ENCODE measurements at regions not wholly inside any gene's neighbourhood (a gene's known extent, or its start where the extent isn't known, plus 50 kb on each side); places are given as distances from the start of the nearest gene placed in this dataset.

DNA sequence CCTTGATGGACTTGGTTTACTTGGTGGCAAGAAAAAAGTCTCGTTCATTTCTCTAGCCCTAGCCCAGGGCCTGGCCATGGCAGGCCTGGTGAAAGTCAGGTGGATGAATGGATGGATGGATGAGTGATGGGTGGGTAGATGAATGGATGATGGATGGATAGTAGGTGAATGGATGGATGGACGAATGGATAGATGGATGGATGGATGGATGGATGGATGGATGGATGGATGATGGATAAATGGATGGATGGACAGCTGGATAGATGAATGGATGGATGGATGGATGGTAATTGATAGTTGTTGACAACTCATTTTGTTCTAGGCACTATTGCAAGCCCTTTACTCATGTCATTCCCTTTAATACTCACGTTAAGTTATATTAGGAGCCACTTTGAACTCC is 86.1 kb upstream of the ANO1 start:
- DNase-seq (no peak), ATAC-seq (no peak)
- no peak for TF ChIP-seq CTCF (IDR thresholded peaks at IDR 0.05)
- Histone ChIP-seq H3K4me1 (no peaks in the 10 kb centered on the region), H3K36me3 (no peaks in the 10 kb centered on the region), H3K27ac (no peak overlapping the region), H3K27me3 (peaks cover 0 to 26% of the 10 kb centered on the region in 2 donors), H3K9me3 (peaks cover 0 to 4% of the 10 kb centered on the region in 2 donors), H3K4me3 (no peak overlapping the region)
- intact Hi-C loops (cut with DNase I) = no loop called here

DNA sequence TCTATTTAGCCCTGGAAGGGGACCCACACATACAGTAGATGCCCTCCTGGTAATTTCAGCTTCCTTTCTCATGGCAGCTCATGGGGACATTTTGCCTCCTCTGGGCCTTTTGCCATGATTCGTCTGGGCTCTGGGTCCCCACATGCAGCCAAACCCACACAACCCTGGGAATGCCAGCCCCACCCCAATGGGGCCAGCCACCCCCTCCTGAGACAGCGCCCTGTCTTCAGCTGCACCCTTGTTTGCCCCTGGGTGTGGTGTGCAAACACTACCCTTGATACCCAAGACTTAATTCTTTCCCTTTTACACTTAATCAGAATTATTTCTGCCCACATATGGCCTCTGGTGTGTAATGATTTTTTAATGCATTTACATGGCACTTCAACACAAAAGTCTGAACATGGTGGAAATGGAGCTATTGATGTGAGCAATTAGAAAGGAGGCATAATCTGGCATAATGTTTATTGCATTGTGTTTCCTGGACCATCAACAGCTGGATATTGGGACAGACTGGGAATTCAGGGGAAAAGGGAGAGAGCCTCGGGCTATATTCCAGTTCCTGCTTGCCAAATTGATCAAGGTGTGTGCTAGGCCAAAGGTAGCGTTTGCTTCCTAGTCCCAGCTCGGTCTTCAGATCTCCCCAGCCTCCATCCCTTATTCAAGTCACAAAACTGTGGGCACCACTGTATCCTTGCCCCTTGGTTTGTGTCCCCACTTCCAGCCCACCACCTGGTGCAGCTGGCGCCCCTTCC is 85.0 kb upstream of the ANO1 start:
- H3K9me3 ChIP-seq = peaks cover 0 to 4% of the 10 kb centered on the region in 2 donors
- no peak for TF ChIP-seq CTCF (IDR thresholded peaks at IDR 0.05)
- intact Hi-C loops (cut with DNase I) = no loop called here
- DNase-seq (no peak), ATAC-seq (no peak)
- H3K36me3 ChIP-seq = no peaks in the 10 kb centered on the region
- H3K27me3 ChIP-seq = peaks cover 0 to 15% of the 10 kb centered on the region in 2 donors
- no peaks in the 10 kb centered on the region for H3K4me1 ChIP-seq
- no peak overlapping the region for H3K4me3 ChIP-seq
- no peak overlapping the region for H3K27ac ChIP-seq

- Histone ChIP-seq H3K27me3 (no peaks in the 10 kb centered on the region), H3K36me3 (no peaks in the 10 kb centered on the region), H3K9me3 (peaks cover 0 to 4% of the 10 kb centered on the region in 2 donors), H3K4me1 (no peaks in the 10 kb centered on the region), H3K27ac (no peak overlapping the region), H3K4me3 (no peak overlapping the region)
- no peak for TF ChIP-seq CTCF (IDR thresholded peaks at IDR 0.05)
- ATAC-seq (no peak), DNase-seq (no peak)
- intact Hi-C loops (cut with DNase I) = no loop called here
Observed at GRCh38 chr11:69994810-69995209, 83.3 kb upstream of the ANO1 start.

GRCh38 chr11:69995697-69996096 is 82.4 kb upstream of the ANO1 start:
- no peaks in the 10 kb centered on the region for H3K36me3 ChIP-seq
- ATAC-seq (no peak), DNase-seq (no peak)
- intact Hi-C loops (cut with DNase I) = no loop called here
- H3K9me3 ChIP-seq = peaks cover 0 to 4% of the 10 kb centered on the region in 2 donors
- no peaks in the 10 kb centered on the region for H3K27me3 ChIP-seq
- no peaks in the 10 kb centered on the region for H3K4me1 ChIP-seq
- no peak overlapping the region for H3K27ac ChIP-seq
- TF ChIP-seq CTCF (IDR thresholded peaks at IDR 0.05) = no peak
- no peak overlapping the region for H3K4me3 ChIP-seq

GRCh38 chr11:69996451-69996850 is 81.7 kb upstream of the ANO1 start:
- Histone ChIP-seq H3K27me3 (no peaks in the 10 kb centered on the region), H3K36me3 (no peaks in the 10 kb centered on the region), H3K27ac (no peak overlapping the region), H3K4me1 (no peaks in the 10 kb centered on the region), H3K9me3 (peaks cover 0 to 4% of the 10 kb centered on the region in 2 donors), H3K4me3 (no peak overlapping the region)
- ATAC-seq (no peak), DNase-seq (no peak)
- intact Hi-C loops (cut with DNase I) = no loop called here
- no peak for TF ChIP-seq CTCF (IDR thresholded peaks at IDR 0.05)

Data from left lung (tissue), 4 donors.